ENCODE measurements at regions not wholly inside any gene's neighbourhood (a gene's known extent, or its start where the extent isn't known, plus 50 kb on each side); places are given as distances from the start of the nearest gene placed in this dataset.
A peak's percentile ranks its signal among the peaks of the same experiment; 100 is the strongest.
"Not testable (repeated sequence)": the region's sequence is repeated elsewhere in the genome, so short reads cannot be mapped to it uniquely, and the experiment has no call there.

GRCh38 chr19:37303591-37304171, 67.2 kb upstream of the ZNF527 start:
- DNase-seq = no peak

GRCh38 chr19:37304190-37304883, 66.6 kb upstream of the ZNF527 start:
- DNase-seq = no peak

- DNase-seq = no peak
Observed at GRCh38 chr19:37304884-37305255, 66.0 kb upstream of the ZNF527 start.

- no peak for DNase-seq
Observed at GRCh38 chr19:37306383-37306963, 64.4 kb upstream of the ZNF527 start.

DNA sequence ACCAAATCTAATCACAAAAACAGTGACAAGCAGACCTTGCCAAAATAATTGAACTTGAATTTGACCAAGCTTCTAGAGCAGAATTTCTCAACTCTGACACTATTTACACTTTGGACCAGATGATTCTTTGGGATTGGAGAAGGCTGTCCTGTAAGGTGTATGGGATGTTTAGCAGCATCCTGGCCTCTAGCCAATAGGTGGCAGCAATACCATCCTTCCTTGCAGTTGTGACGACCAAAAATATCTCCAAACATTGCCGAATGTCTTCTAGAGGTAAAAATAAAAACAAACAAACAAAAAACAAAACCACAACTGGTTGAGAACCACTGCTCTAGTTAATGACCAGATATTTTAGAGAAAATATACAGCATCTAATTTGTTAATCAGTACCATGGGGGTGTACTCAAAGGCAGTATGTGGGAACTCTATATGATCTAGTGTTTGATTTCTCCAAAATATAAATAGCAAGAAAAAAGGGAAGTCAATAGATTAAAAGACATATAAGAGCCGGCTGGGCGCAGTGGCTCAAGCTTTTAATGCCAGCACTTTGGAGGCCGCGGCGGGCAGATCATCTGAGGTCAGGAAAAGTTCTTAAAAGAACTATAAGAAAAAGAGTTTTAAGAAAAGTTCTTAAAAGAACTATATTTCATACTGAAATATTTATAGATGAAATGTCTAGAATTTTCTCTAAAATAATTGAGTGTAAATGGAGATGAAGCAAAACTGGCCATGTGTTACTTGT, 60.9 kb upstream of the ZNF527 start:
- DNase-seq = peak; percentile 27

DNA sequence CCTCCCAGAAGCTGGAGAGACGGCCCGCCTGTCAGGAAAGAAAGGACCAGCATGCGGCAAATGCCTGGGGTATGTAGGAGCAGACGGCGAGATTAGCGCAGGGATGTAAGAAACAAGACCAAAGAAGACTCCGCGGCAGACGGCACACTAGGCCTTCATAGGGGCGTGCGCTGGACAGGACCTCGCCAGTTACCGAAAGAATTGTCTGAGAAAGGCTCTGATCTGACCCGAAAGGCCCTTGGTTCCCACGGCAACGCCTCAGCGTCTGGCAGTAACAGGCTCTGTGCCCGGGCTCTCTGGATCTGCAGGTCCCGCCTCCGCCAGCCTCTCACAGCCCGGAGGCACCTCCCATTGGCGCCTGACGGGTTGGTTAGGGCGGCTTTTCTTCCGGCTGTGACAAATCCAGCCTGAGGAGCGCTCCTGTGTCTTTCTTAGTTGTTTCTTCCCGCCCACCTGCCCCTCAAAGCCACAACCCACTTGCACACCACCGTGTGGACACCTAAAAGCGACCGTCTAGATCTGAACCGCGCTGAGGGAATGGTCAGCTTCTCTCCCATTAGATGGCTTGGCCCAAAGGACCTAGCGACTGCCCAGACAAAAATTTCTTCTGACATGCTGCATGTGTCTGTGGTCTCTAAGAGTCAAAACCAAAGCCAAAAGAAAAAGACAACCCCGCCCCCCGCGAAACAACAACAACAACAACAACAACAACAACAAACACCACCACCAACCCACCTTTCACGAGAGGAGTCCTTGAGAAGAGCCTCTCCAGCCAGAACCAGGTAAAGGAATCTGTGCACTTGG, 58.2 kb upstream of the ZNF527 start:
- DNase-seq = peak; percentile 57

- no peak for DNase-seq
Observed at GRCh38 chr19:37313335-37313627, 57.6 kb upstream of the ZNF527 start.

- DNase-seq = peak; percentile 95
Observed at GRCh38 chr19:37317403-37318209, 53.3 kb upstream of the ZNF527 start.

GRCh38 chr19:37320988-37321387, 49.9 kb upstream of the ZNF527 start:
- DNase-seq = not testable (repeated sequence)
